Cardiac muscle cell (in vitro differentiated cells and primary cell): ENCODE measurements at regions not wholly inside any gene's neighbourhood (a gene's known extent, or its start where the extent isn't known, plus 50 kb on each side); places are given as distances from the start of the nearest gene placed in this dataset.
A peak's percentile ranks its signal among the peaks of the same experiment; 100 is the strongest.

ENCODE experiments used
- DNase-seq, 2 donors: peaks; one replicate each; pipeline versions ENCODE4 v3.0.0 to v3.0.0-alpha.2; 2010 to 2017; ENCODE audit warnings: low read depth in 1 of 2, low spot score in 1 of 2
- H3K27ac ChIP-seq: fragments of 200-600 bp; sonication (generic); 2 replicates; pipeline ENCODE4 v1.5.1; 2016
- H3K27me3 ChIP-seq: fragments of 200-600 bp; sonication (generic); 2 replicates; pipeline ENCODE4 v1.6.0; 2016; ENCODE audit warnings: control low read depth
- H3K36me3 ChIP-seq: fragments of 200-600 bp; sonication (generic); 2 replicates; pipeline ENCODE4 v1.5.1; 2016; ENCODE audit warnings: control low read depth
- H3K4me1 ChIP-seq: fragments of 200-600 bp; sonication (generic); 2 replicates; pipeline ENCODE4 v1.8.1; 2017; ENCODE audit warnings: low read depth, mild to moderate bottlenecking, mixed run types
- H3K4me3 ChIP-seq: fragments of 200-600 bp; sonication (generic); 2 replicates; pipeline ENCODE4 v1.5.1; 2016; ENCODE audit warnings: mild to moderate bottlenecking
- H3K9me3 ChIP-seq: fragments of 200-600 bp; sonication (generic); 2 replicates; pipeline ENCODE4 v1.5.1; 2017; ENCODE audit warnings: low read depth, mild to moderate bottlenecking, control low read depth
- TF ChIP-seq, protein P1 (sequence below): IDR thresholded peaks from 2 replicates; pipeline ENCODE4 v1.5.1; 2012; ENCODE audit warnings: low read depth, mild to moderate bottlenecking, low read length

DNA sequence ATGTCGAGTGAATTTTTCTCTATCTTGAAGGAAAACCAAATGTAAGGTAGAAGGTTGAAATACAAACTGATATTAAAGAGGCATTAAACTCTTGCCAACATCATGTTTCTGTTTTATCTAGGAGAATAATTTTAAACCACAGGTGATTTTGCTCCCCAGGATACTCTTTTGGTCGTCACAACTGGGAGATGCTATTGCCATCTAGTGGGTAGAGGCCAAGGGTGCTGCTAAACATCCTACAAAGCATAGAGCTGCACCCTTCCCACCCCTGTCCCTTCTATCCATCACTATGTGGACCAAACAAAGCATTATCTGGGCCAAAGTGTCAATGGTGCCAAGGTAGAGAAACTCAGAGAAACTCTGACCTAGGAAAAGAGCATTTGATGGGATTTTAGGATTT is 154.6 kb upstream of the MAGEB2 start:
- Histone ChIP-seq H3K27me3 (no peaks in the 10 kb centered on the region), H3K4me3 (no peak overlapping the region), H3K27ac (no peak overlapping the region), H3K9me3 (no peaks in the 10 kb centered on the region), H3K36me3 (no peaks in the 10 kb centered on the region), H3K4me1 (no peaks in the 10 kb centered on the region)
- peak; percentile 23 to 43 for DNase-seq
- TF ChIP-seq, protein P1, sequence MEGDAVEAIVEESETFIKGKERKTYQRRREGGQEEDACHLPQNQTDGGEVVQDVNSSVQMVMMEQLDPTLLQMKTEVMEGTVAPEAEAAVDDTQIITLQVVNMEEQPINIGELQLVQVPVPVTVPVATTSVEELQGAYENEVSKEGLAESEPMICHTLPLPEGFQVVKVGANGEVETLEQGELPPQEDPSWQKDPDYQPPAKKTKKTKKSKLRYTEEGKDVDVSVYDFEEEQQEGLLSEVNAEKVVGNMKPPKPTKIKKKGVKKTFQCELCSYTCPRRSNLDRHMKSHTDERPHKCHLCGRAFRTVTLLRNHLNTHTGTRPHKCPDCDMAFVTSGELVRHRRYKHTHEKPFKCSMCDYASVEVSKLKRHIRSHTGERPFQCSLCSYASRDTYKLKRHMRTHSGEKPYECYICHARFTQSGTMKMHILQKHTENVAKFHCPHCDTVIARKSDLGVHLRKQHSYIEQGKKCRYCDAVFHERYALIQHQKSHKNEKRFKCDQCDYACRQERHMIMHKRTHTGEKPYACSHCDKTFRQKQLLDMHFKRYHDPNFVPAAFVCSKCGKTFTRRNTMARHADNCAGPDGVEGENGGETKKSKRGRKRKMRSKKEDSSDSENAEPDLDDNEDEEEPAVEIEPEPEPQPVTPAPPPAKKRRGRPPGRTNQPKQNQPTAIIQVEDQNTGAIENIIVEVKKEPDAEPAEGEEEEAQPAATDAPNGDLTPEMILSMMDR: peak; percentile 51

DNA sequence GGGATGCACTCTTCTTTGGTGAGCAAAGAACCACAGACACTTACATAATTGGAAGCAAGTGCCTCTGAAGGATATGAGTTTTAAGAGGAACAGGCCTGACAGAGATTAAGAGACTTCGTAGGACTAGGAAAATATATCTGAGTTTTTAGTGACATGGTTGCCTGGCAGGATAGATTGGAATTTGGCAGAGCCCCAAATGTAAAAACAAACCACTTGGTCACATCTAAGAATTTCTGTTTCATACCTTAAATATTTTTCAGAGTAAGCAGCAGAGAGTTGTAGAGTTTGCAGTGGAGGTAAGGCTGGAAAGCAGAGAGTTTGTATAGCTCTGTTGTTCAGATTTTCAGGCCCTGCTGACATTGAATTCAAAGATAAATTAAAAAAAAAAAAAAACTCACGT is 150.1 kb upstream of the MAGEB2 start:
- Histone ChIP-seq H3K36me3 (no peaks in the 10 kb centered on the region), H3K4me3 (no peak overlapping the region), H3K27me3 (no peaks in the 10 kb centered on the region), H3K4me1 (no peaks in the 10 kb centered on the region), H3K27ac (no peak overlapping the region), H3K9me3 (no peaks in the 10 kb centered on the region)
- TF ChIP-seq, protein P1: no peak
- peak in 1 of 2 donors; percentile 38 for DNase-seq

DNA sequence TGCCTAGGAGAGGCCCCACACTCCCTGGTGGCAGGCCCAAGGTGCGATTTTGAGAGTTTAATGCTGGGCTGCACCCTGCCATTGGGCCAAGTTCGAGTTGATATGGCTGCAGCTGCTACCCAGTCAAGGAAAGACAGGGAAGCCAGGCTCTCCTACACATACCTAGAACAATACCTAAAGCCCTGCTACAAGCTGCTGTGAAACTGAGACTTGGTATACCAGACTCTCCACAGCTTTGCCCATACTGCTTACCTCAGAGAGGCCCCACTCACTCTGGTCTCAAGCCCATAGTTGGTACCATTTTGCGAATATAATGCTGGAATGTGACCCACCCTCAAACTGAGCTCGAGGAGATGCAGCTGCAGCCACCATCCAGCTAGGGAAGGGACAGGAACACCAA is 147.7 kb upstream of the MAGEB2 start:
- Histone ChIP-seq H3K36me3 (no peaks in the 10 kb centered on the region), H3K27ac (no peak overlapping the region), H3K4me1 (no peaks in the 10 kb centered on the region), H3K27me3 (no peaks in the 10 kb centered on the region), H3K9me3 (no peaks in the 10 kb centered on the region), H3K4me3 (no peak overlapping the region)
- no peak for DNase-seq
- TF ChIP-seq, protein P1: no peak

DNA sequence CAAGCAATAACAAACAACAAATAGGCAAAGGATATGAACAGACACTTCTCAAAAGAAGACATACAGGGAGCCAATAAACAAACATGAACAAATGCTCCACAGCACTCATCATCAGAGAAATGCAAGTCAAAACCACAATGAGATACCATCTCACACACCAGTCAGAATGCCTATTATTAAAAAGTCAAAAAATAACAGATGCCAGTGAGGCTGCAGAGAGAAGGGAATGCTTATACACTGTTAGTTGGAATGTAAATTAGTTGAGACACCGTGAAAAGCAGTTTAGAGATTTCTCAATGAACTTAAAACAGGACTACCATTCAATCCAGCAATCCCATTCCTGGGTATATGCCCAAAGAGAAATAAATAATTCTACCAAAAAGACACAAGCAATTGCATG is 129.8 kb upstream of the MAGEB2 start:
- H3K27ac ChIP-seq: no peak overlapping the region
- no peaks in the 10 kb centered on the region for H3K27me3 ChIP-seq
- H3K9me3 ChIP-seq: no peaks in the 10 kb centered on the region
- TF ChIP-seq, protein P1: no peak
- H3K4me1 ChIP-seq: no peaks in the 10 kb centered on the region
- no peak for DNase-seq
- no peaks in the 10 kb centered on the region for H3K36me3 ChIP-seq
- H3K4me3 ChIP-seq: no peak overlapping the region

DNA sequence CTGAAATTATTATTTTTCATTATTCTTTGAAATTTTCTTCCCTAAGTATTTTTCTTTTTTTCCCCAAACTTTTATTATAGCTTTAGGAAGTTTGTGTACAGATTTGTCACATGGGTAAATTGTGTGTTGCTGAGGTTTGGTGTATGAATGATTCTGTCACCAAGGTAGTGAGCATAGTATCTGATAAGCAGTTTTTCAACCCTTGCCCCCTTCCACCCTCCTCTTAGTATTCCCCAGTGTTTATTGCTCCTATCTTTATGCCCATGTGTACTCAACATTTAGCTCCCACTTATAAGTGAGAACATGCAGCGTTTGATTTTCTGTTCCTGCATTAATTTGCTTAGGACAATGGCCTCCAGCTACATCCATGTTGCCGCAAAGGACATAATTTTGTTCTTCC is 103.9 kb upstream of the MAGEB2 start:
- TF ChIP-seq, protein P1: no peak
- no peaks in the 10 kb centered on the region for H3K4me1 ChIP-seq

DNA sequence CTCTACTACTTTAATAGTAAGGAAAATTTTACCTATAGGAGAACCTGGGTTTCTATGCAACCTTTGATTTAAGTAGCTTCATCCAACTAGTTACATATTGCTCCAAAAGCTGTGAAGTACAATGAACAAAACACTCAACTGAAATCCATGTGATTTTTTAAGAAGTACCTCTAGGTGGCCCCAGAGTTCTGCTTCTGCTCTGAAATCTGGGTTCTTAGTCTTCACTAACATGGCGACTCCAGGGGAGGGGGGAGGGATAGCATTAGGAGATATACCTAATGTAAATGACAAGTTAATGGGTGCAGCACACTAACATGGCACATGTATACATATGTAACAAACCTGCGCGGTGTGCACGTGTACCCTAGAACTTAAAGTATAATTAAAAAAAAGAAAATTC is 73.4 kb upstream of the MAGEB2 start:
- no peaks in the 10 kb centered on the region for H3K9me3 ChIP-seq
- no peaks in the 10 kb centered on the region for H3K36me3 ChIP-seq
- no peak overlapping the region for H3K27ac ChIP-seq
- TF ChIP-seq, protein P1: peak; percentile 40
- no peak overlapping the region for H3K4me3 ChIP-seq
- no peaks in the 10 kb centered on the region for H3K27me3 ChIP-seq
- H3K4me1 ChIP-seq: no peaks in the 10 kb centered on the region
- peak; percentile 65 to 81 for DNase-seq

More for the DNA sequence above, 103.9 kb upstream of the MAGEB2 start:
- Histone ChIP-seq H3K27me3 (no peaks in the 10 kb centered on the region), H3K9me3 (no peaks in the 10 kb centered on the region), H3K27ac (no peak overlapping the region), H3K36me3 (no peaks in the 10 kb centered on the region), H3K4me3 (no peak overlapping the region)
- no peak for DNase-seq
